Common myeloid progenitor, CD34-positive (primary cell): ENCODE measurements at regions not wholly inside any gene's neighbourhood (a gene's known extent, or its start where the extent isn't known, plus 50 kb on each side); places are given as distances from the start of the nearest gene placed in this dataset.

Experiments
- CTCF ChIA-PET: fragments of 350-600 bp; sonication (Branson Sonifier 250); formaldehyde crosslinking; loops from one replicate; lab custom pipeline; 2021; ENCODE audit warnings: antibody characterized with exemption; lab: Charles Lee
- POLR2A ChIA-PET: fragments of 350-600 bp; sonication (Branson Sonifier 250); formaldehyde crosslinking; loops from one replicate; lab custom pipeline; 2021; ENCODE audit warnings: antibody characterized with exemption; lab: Charles Lee
- DNase-seq, 3 donors: peaks; one replicate each; pipeline versions ENCODE4 v3.0.0 to v3.0.0-alpha.2; 2013
- H3K27ac ChIP-seq, 2 experiments: 1 replicate in 1 of 2; 2 replicates in 1 of 2; pipeline ENCODE4 v1.7.0; 2013; ENCODE audit warnings: inconsistent platforms in 2 of 2, low read length in 2 of 2, mild to moderate bottlenecking in 2 of 2, low read depth in 1 of 2, moderate library complexity in 1 of 2; ENCODE audit not compliant: severe bottlenecking in 2 of 2, insufficient read depth in 1 of 2, poor library complexity in 1 of 2
- H3K27me3 ChIP-seq, 5 experiments: replicated peaks in 2 of 5; 1 replicate in 3 of 5; 2 replicates in 2 of 5; pipeline versions ENCODE4 v1.6.1 to v1.7.0; 2013; ENCODE audit warnings: low read length in 4 of 5, mild to moderate bottlenecking in 2 of 5, moderate library complexity in 2 of 5, inconsistent platforms in 1 of 5; ENCODE audit not compliant: insufficient read depth in 5 of 5, control insufficient read depth in 4 of 5
- H3K36me3 ChIP-seq, 4 experiments: 1 replicate in 2 of 4; 2 replicates in 2 of 4; pipeline versions ENCODE4 v1.6.1 to v1.7.0; 2013; ENCODE audit warnings: low read length in 3 of 4, control low read depth in 1 of 4, mild to moderate bottlenecking in 1 of 4; ENCODE audit not compliant: control insufficient read depth in 4 of 4, insufficient read depth in 4 of 4
- H3K4me1 ChIP-seq, 4 experiments: 1 replicate in 3 of 4; 2 replicates in 1 of 4; pipeline versions ENCODE4 v1.6.1 to v1.7.1; 2013; ENCODE audit warnings: low read length in 3 of 4, mild to moderate bottlenecking in 3 of 4, control low read depth in 1 of 4, inconsistent platforms in 1 of 4, moderate library complexity in 1 of 4; ENCODE audit not compliant: control insufficient read depth in 4 of 4, insufficient read depth in 4 of 4; ENCODE audit errors: control extremely low read depth in 1 of 4
- H3K4me3 ChIP-seq, 7 experiments: 1 replicate in 4 of 7; 2 replicates in 3 of 7; pipeline versions ENCODE4 v1.5.1 to v1.7.0; 2013; ENCODE audit warnings: mild to moderate bottlenecking in 7 of 7, low read length in 6 of 7, moderate library complexity in 6 of 7, inconsistent platforms in 2 of 7, low read depth in 2 of 7, control low read depth in 1 of 7; ENCODE audit not compliant: insufficient read depth in 4 of 7, control insufficient read depth in 1 of 7; ENCODE audit errors: extremely low read depth in 1 of 7
- H3K9me3 ChIP-seq, 5 experiments: 1 replicate in 4 of 5; 2 replicates in 1 of 5; pipeline versions ENCODE4 v1.6.1 to v1.7.1; 2013; ENCODE audit warnings: low read length in 4 of 5, mild to moderate bottlenecking in 2 of 5, inconsistent platforms in 1 of 5, low read depth in 1 of 5, moderate library complexity in 1 of 5; ENCODE audit not compliant: control insufficient read depth in 4 of 5, insufficient read depth in 2 of 5; ENCODE audit errors: control extremely low read depth in 1 of 5
- WGBS: methylation state at CpG from one replicate; pipeline ENCODE4 v1.1.5; 2013; ENCODE audit not compliant: insufficient coverage; 5-methylcytosine and 5-hydroxymethylcytosine counted together

DNA sequence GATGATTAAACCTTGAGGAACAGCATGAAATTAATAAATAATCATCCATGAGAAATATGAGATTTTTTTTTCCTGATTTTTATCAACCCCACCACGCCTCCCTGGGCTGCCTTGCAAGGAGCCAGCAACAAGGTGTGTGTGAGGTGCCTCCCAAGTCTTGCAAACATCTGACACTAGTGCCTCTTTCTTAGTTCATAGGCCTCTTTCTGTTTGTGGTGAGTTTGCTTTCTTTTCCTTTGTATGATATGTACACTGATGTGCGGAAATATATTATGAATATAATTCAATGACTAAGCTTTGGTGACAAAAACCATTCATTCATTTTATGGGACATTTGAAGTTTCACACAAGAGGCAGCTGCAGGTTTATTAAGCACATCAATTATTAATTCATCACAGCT, 63.2 kb upstream of the SYNDIG1 start:
- Histone ChIP-seq H3K36me3 (no peaks in the 10 kb centered on the region), H3K27ac (no peak overlapping the region), H3K4me3 (no peak overlapping the region), H3K4me1 (no peaks in the 10 kb centered on the region), H3K27me3 (peaks cover 0 to 2% (median 0%) of the 10 kb centered on the region in 5 experiments), H3K9me3 (peaks cover 0 to 2% (median 0%) of the 10 kb centered on the region in 5 experiments)
- ChIA-PET POLR2A (no interaction called here), CTCF (no interaction called here)
- DNase-seq, result no peak
- 100% methylated on average over 1 of the region's 2 CpGs for WGBS

DNA sequence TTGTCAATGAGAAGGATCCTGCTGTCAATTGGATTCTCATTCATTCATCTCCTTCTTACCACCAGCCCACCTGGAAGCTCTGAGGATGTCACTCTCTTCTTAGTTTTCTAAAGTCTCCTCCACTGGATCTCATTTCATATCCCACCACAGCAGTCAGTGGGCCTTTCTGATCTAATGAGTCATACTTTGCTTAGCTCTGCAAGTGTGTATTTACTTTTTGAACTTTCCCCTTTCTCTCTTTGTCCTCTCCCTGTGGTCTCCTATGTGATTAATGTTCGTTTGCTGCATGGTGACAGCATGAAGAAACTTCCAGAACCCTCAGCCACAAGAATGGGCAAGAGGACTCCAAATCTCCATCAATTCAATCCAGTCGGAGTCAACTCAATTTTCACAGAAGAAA, 63.6 kb upstream of the SYNDIG1 start:
- peaks cover 0 to 2% (median 0%) of the 10 kb centered on the region in 5 experiments for H3K27me3 ChIP-seq
- H3K36me3 ChIP-seq, result no peaks in the 10 kb centered on the region
- H3K27ac ChIP-seq, result no peak overlapping the region
- CTCF ChIA-PET, result no interaction called here
- no peak for DNase-seq
- H3K4me3 ChIP-seq, result no peak overlapping the region
- peaks cover 0 to 2% (median 0%) of the 10 kb centered on the region in 5 experiments for H3K9me3 ChIP-seq
- no peaks in the 10 kb centered on the region for H3K4me1 ChIP-seq
- POLR2A ChIA-PET, result interaction anchor here (0.9 kb wide), 1 partner anchor 8 kb away, joined by 3 read pairs; no protein-coding TSS in a partner anchor
- 88% methylated on average over 1 of the region's 2 CpGs for WGBS

DNA sequence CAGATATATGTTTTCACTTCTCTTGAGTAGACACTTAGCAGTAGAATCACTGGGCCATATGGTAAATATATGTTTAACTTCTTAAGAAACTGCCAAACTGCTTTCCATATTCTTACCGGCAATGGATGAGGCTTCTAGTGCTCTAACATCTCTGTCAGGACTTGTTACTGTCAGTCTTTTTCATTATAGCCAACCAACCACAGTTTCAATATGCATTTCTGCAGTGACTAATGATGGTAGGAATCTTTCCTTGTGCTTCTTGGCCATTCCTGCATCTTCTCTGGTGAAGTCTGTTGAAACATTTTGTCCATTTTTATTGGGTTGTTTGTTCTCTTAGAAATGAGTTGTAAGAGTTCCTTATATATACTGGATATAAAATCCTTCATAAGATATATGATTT, 66.0 kb upstream of the SYNDIG1 start:
- peaks cover 0 to 2% (median 0%) of the 10 kb centered on the region in 5 experiments for H3K9me3 ChIP-seq
- no peaks in the 10 kb centered on the region for H3K27me3 ChIP-seq
- ChIA-PET CTCF (no interaction called here), POLR2A (no interaction called here)
- H3K36me3 ChIP-seq, result no peaks in the 10 kb centered on the region
- DNase-seq, result no peak
- H3K27ac ChIP-seq, result no peak overlapping the region
- H3K4me3 ChIP-seq, result no peak overlapping the region
- WGBS, result 100% methylated on average over 1 of the region's 1 CpG
- H3K4me1 ChIP-seq, result no peaks in the 10 kb centered on the region

DNA sequence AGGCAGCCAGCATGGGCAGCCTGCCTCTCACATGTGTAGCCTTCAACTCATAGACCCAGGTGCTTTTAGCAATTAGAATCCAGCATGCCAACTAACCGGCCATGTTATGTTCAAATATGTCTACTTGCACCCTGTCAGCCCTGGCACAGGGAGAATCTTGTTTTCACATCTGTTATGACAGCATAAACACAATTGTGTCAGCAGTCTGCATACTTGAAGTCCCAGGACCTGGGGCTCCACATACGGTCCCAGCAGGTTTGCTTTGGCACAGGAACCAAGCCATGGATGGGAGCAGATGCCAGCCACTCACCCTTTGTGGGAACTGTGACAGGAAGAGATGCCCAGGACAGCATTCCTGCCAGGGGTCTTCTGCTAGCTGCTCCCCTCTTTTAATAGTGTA, 67.2 kb upstream of the SYNDIG1 start:
- ChIA-PET CTCF (no interaction called here), POLR2A (no interaction called here)
- WGBS, result 92% methylated on average over 2 of the region's 2 CpGs
- H3K27ac ChIP-seq, result no peak overlapping the region
- H3K9me3 ChIP-seq, result peaks cover 0 to 2% (median 0%) of the 10 kb centered on the region in 5 experiments
- DNase-seq, result no peak
- H3K4me1 ChIP-seq, result no peaks in the 10 kb centered on the region
- no peaks in the 10 kb centered on the region for H3K36me3 ChIP-seq
- no peak overlapping the region for H3K4me3 ChIP-seq
- no peaks in the 10 kb centered on the region for H3K27me3 ChIP-seq

DNA sequence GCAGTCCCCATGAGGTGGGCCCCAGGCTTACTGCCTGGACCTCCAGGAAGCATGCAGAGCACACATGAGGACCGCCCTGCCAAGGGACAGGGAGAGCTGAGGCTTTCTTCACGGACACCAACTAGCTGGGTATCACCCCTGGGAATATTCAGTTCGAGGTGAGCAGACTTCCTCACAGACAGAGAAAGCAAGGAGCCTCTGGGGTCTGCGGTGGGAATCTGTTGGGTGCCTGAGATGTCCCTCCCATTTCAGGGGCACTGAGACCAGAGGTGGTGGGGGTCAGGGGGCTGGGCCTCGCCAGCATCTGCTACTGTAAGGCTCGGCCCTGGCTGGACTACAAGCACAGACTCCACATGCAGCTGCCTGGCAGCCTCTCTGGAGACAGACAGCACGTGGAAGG, 74.3 kb upstream of the SYNDIG1 start:
- Histone ChIP-seq H3K4me3 (no peak overlapping the region), H3K4me1 (peaks cover 0 to 11% (median 3%) of the 10 kb centered on the region in 4 experiments), H3K9me3 (no peaks in the 10 kb centered on the region), H3K36me3 (no peaks in the 10 kb centered on the region), H3K27ac (no peak overlapping the region), H3K27me3 (no peaks in the 10 kb centered on the region)
- DNase-seq, result no peak
- POLR2A ChIA-PET, result no interaction called here
- CTCF ChIA-PET, result interaction anchor here (1.3 kb wide), 1 partner anchor 13 kb away, joined by 4 read pairs; no protein-coding TSS in a partner anchor
- 95% methylated on average over 7 of the region's 7 CpGs for WGBS

DNA sequence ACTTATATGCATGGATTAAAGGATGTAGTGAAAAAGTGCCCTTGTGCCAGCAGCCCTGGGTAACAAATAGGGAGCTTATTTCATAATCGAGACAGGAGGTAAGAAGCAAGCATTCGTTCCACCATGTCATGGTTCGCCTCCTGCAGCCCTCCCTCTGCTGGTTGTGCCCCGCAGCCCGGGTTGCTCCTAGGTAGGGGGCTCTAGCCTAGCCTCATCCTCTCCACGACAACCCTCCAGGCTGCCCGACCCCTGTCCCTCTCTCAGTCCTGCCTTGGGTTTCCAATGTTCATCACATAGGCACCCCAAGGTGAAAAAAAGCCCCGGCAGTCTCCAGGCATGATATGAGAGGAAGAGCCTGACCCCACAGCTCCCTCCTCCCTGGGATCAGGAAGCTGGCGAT, 75.5 kb upstream of the SYNDIG1 start:
- CTCF ChIA-PET, result interaction anchor here (1.2 to 1.3 kb wide), 2 partner anchors 12 to 292 kb away, joined by 3 to 4 read pairs; no protein-coding TSS in a partner anchor
- WGBS, result 91% methylated on average over 7 of the region's 9 CpGs

DNA sequence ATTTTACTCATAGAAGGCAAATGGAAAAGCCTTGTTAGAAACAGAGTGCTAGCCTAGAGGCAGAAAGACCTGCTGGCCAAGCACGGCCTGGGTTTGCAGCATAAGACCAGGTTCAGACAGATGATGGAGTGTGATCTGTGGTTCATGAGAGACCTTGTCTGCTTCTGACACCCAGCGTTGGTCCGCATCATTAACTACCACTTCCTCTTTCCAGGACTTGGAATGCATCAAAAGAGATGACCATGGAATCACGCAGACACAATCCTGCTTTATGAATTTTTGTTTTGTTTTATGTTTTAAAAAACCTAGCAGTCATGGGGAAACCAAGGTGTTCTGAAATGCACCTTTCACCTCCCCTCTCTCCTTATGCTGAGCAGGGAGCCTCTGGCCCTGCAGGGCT, 76.8 kb upstream of the SYNDIG1 start:
- POLR2A ChIA-PET, result no interaction called here
- CTCF ChIA-PET, result no interaction called here
- Histone ChIP-seq H3K9me3 (no peaks in the 10 kb centered on the region), H3K36me3 (no peaks in the 10 kb centered on the region), H3K27me3 (no peaks in the 10 kb centered on the region), H3K27ac (no peak overlapping the region), H3K4me1 (peaks cover 9 to 36% (median 21%) of the 10 kb centered on the region in 4 experiments), H3K4me3 (no peak overlapping the region)
- no CpG with 5 or more reads among the region's 4 CpGs for WGBS
- no peak for DNase-seq

More for the DNA sequence above, 75.5 kb upstream of the SYNDIG1 start:
- Histone ChIP-seq H3K27ac (no peak overlapping the region), H3K4me3 (no peak overlapping the region), H3K4me1 (peaks cover 9 to 23% (median 13%) of the 10 kb centered on the region in 4 experiments), H3K27me3 (no peaks in the 10 kb centered on the region), H3K36me3 (no peaks in the 10 kb centered on the region), H3K9me3 (no peaks in the 10 kb centered on the region)
- POLR2A ChIA-PET, result interaction anchor here (0.6 kb wide), 1 partner anchor 723 kb away, joined by 4 read pairs; no protein-coding TSS in a partner anchor
- DNase-seq, result no peak
